ENCODE measurements at regions not wholly inside any gene's neighbourhood (a gene's known extent, or its start where the extent isn't known, plus 50 kb on each side); places are given as distances from the start of the nearest gene placed in this dataset.
"Not testable (repeated sequence)": the region's sequence is repeated elsewhere in the genome, so short reads cannot be mapped to it uniquely, and the experiment has no call there.

DNA sequence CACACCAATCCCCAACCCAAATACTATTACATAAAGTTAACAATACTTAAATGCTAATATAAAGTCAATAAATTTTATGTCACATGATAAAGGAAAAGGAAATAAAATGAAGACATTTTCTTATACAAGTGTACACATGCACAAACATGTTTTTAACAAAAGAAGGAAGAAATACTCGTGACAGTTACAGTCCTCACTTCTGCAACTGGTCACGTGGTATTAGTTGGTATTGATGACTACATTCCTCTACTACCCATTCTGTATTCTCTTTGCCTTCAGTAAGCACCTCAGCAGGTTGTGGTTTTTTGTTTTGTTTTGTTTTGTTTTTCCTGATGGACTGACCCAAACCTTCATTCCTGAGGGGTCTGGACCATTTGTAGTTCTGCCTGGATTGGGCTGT, 176.9 kb upstream of the CCNH start:
- intact Hi-C loops (cut with micrococcal nuclease): no loop called here
- DNase-seq: no peak
- ATAC-seq: no peak

DNA sequence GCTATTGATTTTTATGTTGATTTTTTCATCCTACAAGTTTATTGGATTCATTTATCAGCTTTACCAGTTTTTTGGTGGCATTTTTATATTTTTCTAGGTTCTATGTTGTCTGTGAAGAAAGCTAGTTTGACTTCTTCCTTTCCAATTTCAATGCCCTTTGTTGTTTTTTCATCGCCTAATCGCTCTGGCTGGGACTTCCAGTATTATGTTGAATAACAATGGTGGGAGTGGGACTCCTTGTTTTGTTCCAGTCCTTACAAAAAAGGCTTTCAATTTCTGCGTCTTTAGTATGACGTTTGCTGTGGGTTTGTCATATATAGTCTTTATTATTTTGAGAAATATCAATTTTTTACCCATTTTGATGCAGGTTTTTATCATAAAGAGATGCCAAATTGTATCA, 175.6 kb upstream of the CCNH start:
- no peak for DNase-seq
- no peak for ATAC-seq
- intact Hi-C loops (cut with micrococcal nuclease): no loop called here

DNA sequence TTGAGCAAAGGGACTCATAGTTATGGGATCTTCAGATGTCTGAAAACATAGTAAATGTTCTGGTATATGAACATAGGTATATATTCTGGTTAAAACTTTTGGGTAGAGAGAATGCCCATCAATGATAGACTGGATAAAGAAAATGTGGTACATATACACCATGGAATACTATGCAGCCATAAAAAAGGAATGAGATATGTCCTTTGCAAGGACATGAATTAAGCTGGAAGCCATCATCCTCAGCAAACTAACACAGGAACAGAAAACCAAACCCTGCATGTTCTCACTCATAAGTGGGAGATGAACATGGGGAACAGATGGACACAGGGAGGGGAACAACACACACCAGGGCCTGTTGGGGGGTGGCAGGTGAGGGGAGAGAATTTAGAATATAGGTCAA, 171.0 kb upstream of the CCNH start:
- intact Hi-C loops (cut with micrococcal nuclease); DNase-seq; ATAC-seq: not testable (repeated sequence)

DNA sequence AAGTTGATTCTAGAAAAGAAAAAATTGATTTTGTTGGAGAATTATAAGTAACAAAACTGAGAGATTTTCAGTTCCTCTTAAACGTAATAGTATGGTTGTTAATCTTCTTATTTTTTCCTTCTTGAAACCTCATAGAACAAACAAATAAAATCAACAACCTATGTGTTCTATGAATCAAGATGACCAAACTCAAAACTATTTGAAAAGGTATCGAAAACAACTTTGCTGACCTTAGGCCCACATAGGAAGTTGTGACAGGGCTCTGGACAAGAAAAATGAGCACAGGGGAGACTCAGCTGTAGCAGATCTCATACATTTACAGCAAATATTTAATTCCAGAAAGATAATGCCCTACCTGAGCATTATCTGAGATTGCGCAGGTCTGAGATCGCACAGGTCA, 169.4 kb upstream of the CCNH start:
- no peak for ATAC-seq
- DNase-seq: no peak
- intact Hi-C loops (cut with micrococcal nuclease): no loop called here

DNA sequence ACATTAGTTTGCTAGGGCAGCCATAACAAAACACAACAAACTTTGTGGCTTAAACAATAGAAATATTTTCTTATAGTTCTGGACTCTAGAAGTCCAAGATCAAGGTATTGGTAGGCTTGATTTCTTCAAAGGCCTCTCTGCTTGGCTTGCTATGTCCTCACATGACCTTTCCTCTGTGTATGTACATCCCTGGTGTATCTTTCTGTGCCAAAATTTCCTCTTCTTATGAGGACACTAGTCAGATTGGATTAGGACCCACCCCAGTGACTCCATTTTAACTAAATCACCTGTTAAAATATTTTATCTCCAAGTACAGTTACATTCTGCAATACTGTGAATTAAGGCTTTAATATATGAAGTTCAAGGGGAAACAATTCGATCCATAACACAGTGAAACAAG, 168.9 kb upstream of the CCNH start:
- DNase-seq (no peak), ATAC-seq (no peak)
- intact Hi-C loops (cut with micrococcal nuclease): no loop called here

DNA sequence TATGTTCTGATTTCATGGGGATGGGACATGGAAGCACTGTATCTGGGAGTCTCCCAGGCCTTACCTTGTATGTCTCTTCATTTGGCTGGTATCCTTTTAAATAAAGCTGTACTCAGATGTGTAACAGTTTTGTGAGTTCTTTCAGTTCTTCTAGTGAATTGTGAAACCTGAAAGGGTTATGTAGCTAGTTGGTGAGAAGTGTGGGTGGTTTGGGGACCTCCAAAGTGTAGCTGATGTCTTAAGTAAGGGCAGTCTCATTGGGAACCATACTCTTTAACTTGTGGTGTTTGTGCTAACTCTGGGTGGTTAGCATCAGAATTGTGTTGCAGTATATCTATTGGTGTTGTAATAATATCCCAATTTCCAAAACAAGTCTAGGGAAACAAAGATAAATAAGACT, 166.9 kb upstream of the CCNH start:
- intact Hi-C loops (cut with micrococcal nuclease): no loop called here
- DNase-seq (no peak), ATAC-seq (no peak)

DNA sequence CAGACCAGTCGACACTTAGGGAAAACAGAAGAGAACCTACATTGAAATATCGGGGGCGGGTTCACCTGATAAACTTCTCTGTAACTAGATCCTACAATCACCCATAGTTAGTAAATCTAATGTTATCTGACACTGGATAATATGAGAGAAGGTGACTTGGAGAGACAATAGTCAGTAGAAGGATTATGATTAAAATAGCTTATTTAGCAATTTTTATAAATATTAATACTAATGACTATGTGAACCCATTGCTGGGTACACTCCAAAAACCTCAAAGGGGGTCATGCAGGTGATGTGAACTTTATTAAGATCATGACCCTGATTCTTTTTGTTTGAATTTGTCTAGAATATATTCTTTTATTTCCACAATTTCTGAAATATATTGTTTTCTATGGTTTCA, 164.1 kb upstream of the CCNH start:
- intact Hi-C loops (cut with micrococcal nuclease): no loop called here
- ATAC-seq (no peak), DNase-seq (no peak)

DNA sequence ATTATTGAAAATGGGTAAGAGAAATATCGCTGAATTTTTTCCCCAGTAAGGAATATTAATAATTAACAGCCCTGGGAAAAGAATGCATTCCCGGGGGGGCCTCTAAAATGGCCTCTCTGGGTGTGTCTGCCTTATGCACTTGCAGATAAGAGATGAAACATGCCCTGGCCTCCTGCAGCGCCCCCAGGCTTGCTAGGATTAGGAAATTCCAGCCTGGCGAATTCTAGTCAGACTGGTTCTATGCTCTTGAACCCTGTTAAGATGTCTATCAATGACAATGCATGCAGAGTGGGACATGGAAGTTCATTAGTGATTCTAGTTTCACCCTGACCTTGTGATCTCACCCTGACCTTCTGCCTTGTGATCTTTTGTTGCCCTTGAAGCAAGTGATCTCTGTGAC, 163.6 kb upstream of the CCNH start:
- DNase-seq; intact Hi-C loops (cut with micrococcal nuclease); ATAC-seq: not testable (repeated sequence)

DNA sequence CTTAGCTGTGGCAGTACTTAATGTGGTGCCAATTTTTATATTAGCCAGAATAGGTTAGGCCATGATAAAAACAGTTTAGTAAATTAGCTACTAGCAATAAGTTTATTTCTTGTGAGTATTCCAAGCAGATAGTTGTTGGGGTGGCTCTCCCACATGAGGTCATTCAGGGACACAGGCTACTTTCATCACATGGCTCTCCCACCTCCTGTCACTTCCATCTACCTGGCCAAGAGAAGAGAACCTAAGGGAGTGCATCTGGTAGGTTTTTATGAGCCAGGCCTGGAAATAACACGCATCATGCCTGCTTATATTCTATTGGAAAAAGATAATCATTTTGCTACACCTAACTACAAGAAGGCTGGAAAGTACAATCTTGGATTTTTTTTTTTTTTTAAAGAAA, 161.4 kb upstream of the CCNH start:
- DNase-seq: no peak
- no peak for ATAC-seq
- intact Hi-C loops (cut with micrococcal nuclease): no loop called here

DNA sequence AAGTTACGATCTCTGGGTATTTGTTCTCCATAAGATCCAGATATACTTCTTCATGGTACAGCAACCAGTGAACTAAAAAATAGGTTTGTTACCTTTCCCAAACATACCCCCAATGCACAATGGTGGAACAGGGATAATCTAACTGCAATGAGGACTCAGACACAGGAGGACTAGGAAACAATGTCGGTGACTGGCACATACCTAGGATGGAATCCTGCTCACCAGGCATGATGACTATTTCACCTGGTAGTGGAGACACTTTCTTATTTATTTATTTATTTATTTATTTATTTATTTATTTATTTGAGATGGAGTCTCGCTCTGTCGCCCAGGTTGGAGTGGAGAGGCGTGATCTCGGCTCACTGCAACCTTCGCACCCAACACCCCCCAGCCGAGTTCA, 159.9 kb upstream of the CCNH start:
- ATAC-seq: no peak
- intact Hi-C loops (cut with micrococcal nuclease): no loop called here
- DNase-seq: no peak

DNA sequence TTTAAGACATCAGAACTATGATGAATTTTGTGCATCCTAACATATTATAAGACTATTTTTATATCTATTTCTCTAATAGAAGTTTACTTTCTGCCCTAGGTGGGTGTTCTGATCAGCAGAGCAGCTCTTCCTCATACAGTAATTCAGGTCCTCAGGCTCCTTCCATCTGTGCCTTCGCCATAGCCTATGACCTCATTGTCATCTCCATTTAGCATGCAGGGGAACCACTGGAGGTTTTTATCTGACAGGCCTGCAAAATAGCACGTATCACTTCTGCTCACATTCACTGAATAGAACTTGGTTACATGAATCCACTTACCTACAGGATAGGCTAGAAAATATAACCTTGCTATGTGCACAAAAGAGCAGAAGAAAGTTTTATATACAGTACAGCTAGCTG, 159.4 kb upstream of the CCNH start:
- DNase-seq (no peak), ATAC-seq (no peak)
- intact Hi-C loops (cut with micrococcal nuclease): no loop called here

DNA sequence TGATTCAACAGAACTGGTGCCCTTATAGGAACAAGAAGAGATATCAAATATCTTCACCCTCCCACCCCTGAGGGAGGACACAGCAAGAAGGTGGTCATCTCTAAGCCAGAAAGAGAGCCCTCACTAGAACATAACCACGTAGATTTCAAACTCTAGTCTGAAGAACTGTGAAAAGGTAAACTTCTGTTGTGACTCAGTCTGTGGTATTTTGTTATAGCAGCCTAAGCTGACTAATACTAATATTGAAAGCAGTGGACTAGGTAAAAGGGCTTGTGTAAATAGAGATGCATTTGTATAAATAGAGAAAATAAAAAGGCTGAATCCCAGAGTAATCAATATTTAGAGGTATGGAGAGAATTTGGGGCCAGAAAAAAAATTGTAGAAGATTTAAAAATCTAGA, 157.6 kb upstream of the CCNH start:
- ATAC-seq: no peak
- intact Hi-C loops (cut with micrococcal nuclease): no loop called here
- DNase-seq: no peak

DNA sequence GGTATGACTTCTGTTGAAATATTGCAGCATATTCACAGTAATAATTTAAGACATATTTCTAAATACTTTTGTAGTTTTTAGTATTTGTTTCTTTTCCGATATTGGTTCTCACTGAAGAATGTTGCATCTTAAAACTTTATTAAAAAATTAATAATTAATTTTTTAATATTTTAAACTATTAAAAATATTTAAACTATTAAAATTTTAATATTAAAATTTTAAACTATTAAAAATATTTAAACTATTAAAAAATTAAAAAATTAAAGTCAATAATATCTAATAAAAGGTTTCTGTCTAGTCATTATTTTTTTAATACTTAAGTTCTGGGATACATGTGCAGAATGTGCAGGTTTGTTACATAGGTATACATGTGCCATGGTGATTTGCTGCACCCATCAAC, 149.3 kb upstream of the CCNH start:
- no peak for ATAC-seq
- intact Hi-C loops (cut with micrococcal nuclease): no loop called here

DNA sequence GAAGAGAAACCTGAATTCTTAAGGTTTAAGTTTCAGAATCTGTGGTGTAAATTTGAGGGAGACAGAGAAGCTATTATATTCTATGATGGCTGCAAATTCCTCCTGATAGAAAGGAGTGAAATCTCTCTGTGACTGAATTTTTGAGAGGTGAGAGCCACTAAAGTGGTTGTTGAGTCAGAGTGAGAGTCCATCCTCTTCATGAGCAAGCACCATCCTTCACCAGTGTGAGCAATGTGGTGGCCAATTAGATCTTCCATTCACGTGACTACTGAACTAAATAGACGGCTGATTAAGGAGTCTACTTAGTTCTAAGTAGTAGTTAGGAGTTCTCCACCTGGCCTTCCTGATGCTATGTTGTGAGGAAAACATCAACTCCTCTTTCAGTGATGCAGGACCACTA, 147.8 kb upstream of the CCNH start:
- ATAC-seq: no peak
- DNase-seq: no peak
- intact Hi-C loops (cut with micrococcal nuclease): no loop called here

More for the DNA sequence above, 149.3 kb upstream of the CCNH start:
- no peak for DNase-seq

DNA sequence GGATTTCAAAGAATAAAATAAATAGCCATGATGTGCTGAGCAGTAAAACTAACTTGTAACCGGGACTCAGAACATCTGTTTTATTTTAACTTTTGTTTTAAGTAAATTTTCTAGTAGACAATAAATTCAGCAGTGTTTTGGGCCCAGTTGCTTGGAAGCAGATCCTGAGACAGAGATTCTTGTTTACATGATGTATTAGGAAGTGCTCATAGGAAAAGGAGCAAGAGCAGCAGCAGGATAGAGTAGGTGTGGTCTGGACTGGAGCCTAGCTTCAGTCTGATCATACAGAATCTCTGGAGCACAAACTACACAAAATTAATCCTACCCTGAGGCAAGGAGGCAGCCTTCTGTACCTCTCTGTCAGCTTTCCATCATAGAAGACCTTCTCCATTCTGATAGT, 139.2 kb upstream of the CCNH start:
- no peak for DNase-seq
- intact Hi-C loops (cut with micrococcal nuclease): no loop called here

DNA sequence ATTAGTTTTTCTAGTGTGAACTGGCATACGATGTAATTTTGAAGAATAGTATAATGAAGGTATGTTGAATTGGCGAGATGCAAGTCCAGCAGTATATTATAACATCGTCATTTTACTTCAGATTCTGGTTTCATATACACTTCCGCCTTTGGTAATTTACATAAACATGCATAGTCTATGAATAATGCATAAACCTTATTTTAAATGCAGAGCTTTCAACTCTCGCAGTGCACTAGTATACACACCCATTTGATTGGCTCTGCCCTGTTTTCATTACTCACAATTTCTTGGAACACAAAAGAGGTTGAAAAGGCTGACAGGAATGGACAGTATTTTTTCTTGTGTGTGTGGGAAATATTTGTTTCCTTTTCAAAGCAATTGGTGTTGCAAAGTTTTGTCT, 128.9 kb upstream of the CCNH start:
- ATAC-seq (no peak), DNase-seq (no peak)
- intact Hi-C loops (cut with micrococcal nuclease): no loop called here

More for the DNA sequence above, 139.2 kb upstream of the CCNH start:
- ATAC-seq: no peak

DNA sequence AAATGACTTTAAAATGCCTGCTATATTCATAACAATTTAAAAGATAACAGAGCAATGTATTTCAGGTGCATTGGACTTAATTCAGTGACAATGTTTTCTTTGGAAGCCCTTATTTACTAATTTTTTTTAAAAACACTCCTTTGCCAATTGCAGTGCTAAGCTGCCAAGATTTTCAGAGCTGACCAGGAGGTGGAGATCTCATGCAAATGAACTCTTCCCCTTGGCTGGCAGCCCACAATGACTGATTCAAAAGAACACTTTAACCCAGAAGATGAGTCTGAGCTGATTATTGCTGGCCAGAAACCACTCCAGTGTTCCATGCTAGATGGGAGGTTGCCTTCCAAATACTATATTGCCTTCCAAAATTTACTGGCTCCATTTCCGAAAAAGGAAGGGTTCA, 128.3 kb upstream of the CCNH start:
- peak; percentile 52 for DNase-seq
- ATAC-seq: peak; percentile 71
- intact Hi-C loops (cut with micrococcal nuclease): no loop called here

DNA sequence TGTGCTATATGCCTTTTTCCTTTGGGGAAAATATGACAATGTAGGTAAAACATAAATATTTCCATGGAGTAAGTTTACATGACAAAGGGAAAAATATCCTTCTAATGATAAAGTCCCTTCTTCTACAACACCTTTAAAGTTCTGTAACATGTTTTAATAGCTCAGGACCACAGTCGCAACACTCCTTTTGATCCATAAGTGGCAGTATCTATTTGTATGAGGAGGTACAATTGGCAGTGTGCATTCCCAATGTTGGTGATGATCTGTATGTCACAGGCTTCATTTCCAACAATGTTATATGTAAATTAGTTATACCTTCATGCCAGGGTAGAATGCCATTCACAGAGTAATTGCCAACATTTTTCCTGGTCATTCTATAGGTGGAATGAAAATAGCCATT, 127.1 kb upstream of the CCNH start:
- ATAC-seq (no peak), DNase-seq (no peak)
- intact Hi-C loops (cut with micrococcal nuclease): no loop called here

DNA sequence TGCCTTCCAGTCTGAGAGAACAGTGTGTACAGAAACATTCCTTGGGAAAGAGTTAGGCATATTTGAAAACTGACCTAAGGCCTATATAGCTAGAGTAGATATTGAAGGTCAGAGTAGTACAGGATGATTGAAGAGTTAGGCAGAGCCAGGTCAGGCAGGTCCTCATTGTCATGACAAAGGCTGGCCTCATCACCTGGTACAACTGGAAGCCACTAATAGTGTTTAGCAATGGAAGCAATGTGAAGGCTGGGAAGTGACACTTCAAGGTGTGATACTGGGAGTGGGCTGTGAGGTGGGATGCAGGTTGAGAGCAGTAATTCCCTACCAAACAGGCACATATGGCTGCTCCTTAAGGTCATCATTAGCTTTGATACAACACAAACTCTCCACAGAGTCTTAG, 123.6 kb upstream of the CCNH start:
- ATAC-seq (no peak), DNase-seq (no peak)
- intact Hi-C loops (cut with micrococcal nuclease): no loop called here

DNA sequence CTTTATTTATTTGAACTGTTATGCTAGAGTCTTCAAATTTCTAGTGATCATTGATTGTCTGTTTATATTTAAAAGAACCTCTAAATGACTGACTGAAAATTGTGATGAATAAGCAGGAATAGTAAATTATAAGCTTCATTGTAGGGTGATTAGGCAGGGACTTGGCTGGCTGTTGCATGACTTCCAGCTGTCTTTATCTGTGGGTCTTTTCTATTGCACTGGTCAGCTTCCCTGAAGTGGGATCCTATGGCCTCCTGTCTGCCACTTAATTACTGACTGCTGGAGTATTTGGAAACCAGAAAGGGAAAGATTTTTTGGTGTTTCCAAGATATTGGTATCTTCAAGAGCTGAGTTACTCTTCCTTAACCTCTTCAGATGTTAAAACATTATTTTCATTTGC, 123.0 kb upstream of the CCNH start:
- ATAC-seq (no peak), DNase-seq (no peak)
- intact Hi-C loops (cut with micrococcal nuclease): no loop called here

DNA sequence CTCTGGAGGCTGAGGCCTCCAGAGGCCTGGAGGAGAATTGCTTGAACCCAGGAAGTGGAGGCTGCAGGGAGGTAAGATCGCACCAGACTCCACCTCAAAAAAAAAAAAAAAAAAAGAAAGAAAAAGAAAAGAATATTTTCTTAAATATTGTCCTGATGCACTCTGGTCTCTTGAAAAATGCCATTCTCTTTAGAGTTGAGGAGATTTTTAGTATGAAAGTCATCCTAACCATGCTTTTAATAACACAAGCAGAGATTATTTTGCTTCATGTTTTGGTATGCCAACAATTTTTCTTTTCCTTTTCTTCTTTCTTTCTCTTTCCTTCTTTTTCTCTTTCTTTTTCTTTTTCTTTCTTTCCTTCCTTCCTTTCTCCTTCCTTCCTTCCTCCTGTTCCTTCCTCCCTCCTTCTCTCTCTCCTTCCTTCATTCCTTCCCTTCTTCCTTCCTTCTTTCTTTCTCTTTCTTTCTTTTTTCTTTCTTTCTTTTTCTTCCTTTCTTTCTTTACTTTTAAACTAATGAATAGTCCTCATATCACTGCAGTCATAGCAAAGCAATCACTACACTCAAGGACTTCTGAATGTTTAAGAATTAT, 116.9 kb upstream of the CCNH start:
- ATAC-seq (no peak), DNase-seq (no peak)
- intact Hi-C loops (cut with micrococcal nuclease): no loop called here

DNA sequence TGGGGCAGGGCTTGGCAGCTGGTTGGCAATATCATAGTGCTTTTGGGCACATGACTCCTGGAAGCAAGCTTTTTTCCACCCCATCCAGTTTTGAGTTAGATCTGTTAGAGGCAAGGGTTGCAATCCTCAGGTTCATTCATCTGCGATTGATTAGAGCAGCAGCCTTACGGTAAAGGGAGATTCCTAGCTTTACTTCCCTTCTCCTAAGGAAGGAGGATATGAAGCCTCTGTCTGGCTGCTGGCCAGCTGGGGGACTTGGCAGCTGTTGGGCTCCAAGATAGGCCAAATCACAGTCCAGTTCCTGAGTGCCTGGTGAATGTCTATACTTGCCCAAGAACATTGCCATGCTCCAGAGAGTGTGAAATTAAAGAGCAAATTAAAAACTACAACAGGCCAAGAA, 113.4 kb upstream of the CCNH start:
- DNase-seq: no peak
- intact Hi-C loops (cut with micrococcal nuclease): no loop called here
- ATAC-seq: no peak

Measured in left ventricle myocardium superior (tissue), 1 donor.